H1 (cell line): ENCODE measurements at regions not wholly inside any gene's neighbourhood (a gene's known extent, or its start where the extent isn't known, plus 50 kb on each side); places are given as distances from the start of the nearest gene placed in this dataset.

Experiments
- CTCF ChIA-PET: fragments of 300-600 bp; sonication (Branson Sonifier 250); formaldehyde crosslinking; loops from one replicate; lab custom pipeline; 2021; ENCODE audit not compliant: partially characterized antibody; lab: Charles Lee
- POLR2A ChIA-PET: fragments of 300-600 bp; sonication (Branson Sonifier 250); formaldehyde crosslinking; loops from one replicate; lab custom pipeline; 2021; ENCODE audit warnings: inconsistent platforms; ENCODE audit not compliant: partially characterized antibody; lab: Charles Lee
- DNase-seq, 2 experiments: peaks; one replicate each; pipeline versions ENCODE4 v3.0.0 to v3.0.0-alpha.2; 2010 to 2022; ENCODE audit warnings: low spot score in 2 of 2, low read depth in 1 of 2, mixed read lengths in 1 of 2
- FAIRE-seq: peaks from 2 replicates; lab custom pipeline; 2011; peaks lifted over from hg19 to GRCh38; lab: Jason Lieb, UNC
- H2AFZ ChIP-seq: 2 replicates; pipeline ENCODE4 v1.8.1; 2012; ENCODE audit warnings: low read length, inconsistent platforms
- H2AK5ac ChIP-seq: 2 replicates; pipeline ENCODE4 v1.6.1; 2013; ENCODE audit warnings: low read depth, low read length
- H2BK120ac ChIP-seq: replicated peaks from 2 replicates; pipeline ENCODE3; 2013; ENCODE audit warnings: low read depth, low read length, inconsistent platforms
- H2BK12ac ChIP-seq: 2 replicates; pipeline ENCODE4 v1.6.1; 2013; ENCODE audit warnings: low read depth, low read length
- H2BK15ac ChIP-seq: 2 replicates; pipeline ENCODE4 v1.6.1; 2013; ENCODE audit warnings: low read length
- H2BK20ac ChIP-seq: 2 replicates; pipeline ENCODE4 v1.6.1; 2013; ENCODE audit warnings: low read length
- H2BK5ac ChIP-seq: 2 replicates; pipeline ENCODE4 v1.6.1; 2013; ENCODE audit warnings: low read depth, low read length
- H3K14ac ChIP-seq: 2 replicates; pipeline ENCODE4 v1.6.1; 2013; ENCODE audit warnings: inconsistent platforms; ENCODE audit not compliant: insufficient read length
- H3K18ac ChIP-seq: 2 replicates; pipeline ENCODE4 v1.6.1; 2013; ENCODE audit warnings: low read length; ENCODE audit errors: extremely low read depth
- H3K23ac ChIP-seq: 2 replicates; pipeline ENCODE4 v1.6.1; 2013; ENCODE audit warnings: inconsistent platforms; ENCODE audit not compliant: insufficient read length
- H3K23me2 ChIP-seq: 2 replicates; pipeline ENCODE4 v1.6.1; 2013; ENCODE audit warnings: low read depth, low read length
- H3K27ac ChIP-seq: 2 replicates; pipeline ENCODE4 v1.6.1; 2011; ENCODE audit warnings: low read depth, low read length, inconsistent platforms
- H3K27me3 ChIP-seq, 4 experiments: replicated peaks in 1 of 4; 1 replicate in 1 of 4; 2 replicates in 3 of 4; pipeline versions ENCODE4 v1.6.1 to v1.8.1; 2011 to 2013; ENCODE audit warnings: low read length in 3 of 4, mild to moderate bottlenecking in 3 of 4, inconsistent platforms in 2 of 4, mixed read lengths in 2 of 4, moderate library complexity in 1 of 4; ENCODE audit not compliant: control insufficient read depth in 3 of 4, insufficient read depth in 3 of 4; ENCODE audit errors: extremely low read depth in 1 of 4
- H3K36me3 ChIP-seq, 4 experiments: 2 replicates each; pipeline versions ENCODE4 v1.6.1 to v1.8.1; 2011 to 2013; ENCODE audit warnings: mild to moderate bottlenecking in 4 of 4, low read length in 3 of 4, moderate library complexity in 2 of 4, control low read depth in 1 of 4, inconsistent platforms in 1 of 4; ENCODE audit not compliant: insufficient read depth in 4 of 4, control insufficient read depth in 2 of 4
- H3K4ac ChIP-seq: replicated peaks from 2 replicates; pipeline ENCODE3; 2013; ENCODE audit warnings: low read length, low read depth, mixed read lengths, inconsistent platforms; ENCODE audit not compliant: insufficient read length
- H3K4me1 ChIP-seq, 4 experiments: replicated peaks in 1 of 4; 1 replicate in 1 of 4; 2 replicates in 3 of 4; pipeline versions ENCODE4 v1.6.1 to v1.8.1; 2011 to 2013; ENCODE audit warnings: low read length in 3 of 4, inconsistent platforms in 2 of 4, mixed read lengths in 1 of 4; ENCODE audit not compliant: insufficient read depth in 4 of 4, control insufficient read depth in 3 of 4
- H3K4me2 ChIP-seq, 2 experiments: 2 replicates each; pipeline versions ENCODE4 v1.6.1 to v1.8.1; 2011 to 2013; ENCODE audit warnings: low read depth in 2 of 2, low read length in 2 of 2, control low read depth in 1 of 2, inconsistent platforms in 1 of 2, mild to moderate bottlenecking in 1 of 2; ENCODE audit not compliant: insufficient read depth in 1 of 2
- H3K4me3 ChIP-seq, 4 experiments: fragments of 200-600, 300-600 bp in 1 of 4; sonication (generic), shearing (Covaris generic), sonication (Bioruptor Twin) in 1 of 4; 2 replicates each; pipeline versions ENCODE4 v1.5.1 to v1.8.1; 2011 to 2016; ENCODE audit warnings: low read length in 4 of 4, low read depth in 3 of 4, control low read depth in 2 of 4, inconsistent platforms in 2 of 4, mild to moderate bottlenecking in 2 of 4, mixed read lengths in 1 of 4, moderate library complexity in 1 of 4; ENCODE audit not compliant: insufficient read depth in 2 of 4; ENCODE audit errors: extremely low read depth in 1 of 4
- H3K56ac ChIP-seq: replicated peaks from 2 replicates; pipeline ENCODE3; 2013; ENCODE audit warnings: low read depth, mild to moderate bottlenecking, mixed read lengths, low read length, inconsistent platforms; ENCODE audit not compliant: insufficient read length
- H3K79me1 ChIP-seq: 2 replicates; pipeline ENCODE4 v1.6.1; 2013; ENCODE audit warnings: low read depth, low read length, control low read depth
- H3K79me2 ChIP-seq, 2 experiments: 2 replicates each; pipeline versions ENCODE4 v1.6.1 to v1.8.1; 2012 to 2013; ENCODE audit warnings: low read length in 2 of 2, mild to moderate bottlenecking in 2 of 2, inconsistent platforms in 1 of 2; ENCODE audit not compliant: insufficient read depth in 2 of 2, control insufficient read depth in 1 of 2
- H3K9ac ChIP-seq, 4 experiments: replicated peaks in 1 of 4; 1 replicate in 1 of 4; 2 replicates in 3 of 4; pipeline versions ENCODE4 v1.6.1 to v1.8.1; 2011 to 2013; ENCODE audit warnings: low read depth in 3 of 4, low read length in 3 of 4, control low read depth in 2 of 4, mild to moderate bottlenecking in 2 of 4, moderate library complexity in 2 of 4, inconsistent platforms in 1 of 4; ENCODE audit errors: extremely low read depth in 1 of 4
- H3K9me3 ChIP-seq, 2 experiments: 2 replicates each; pipeline versions ENCODE4 v1.6.1 to v1.8.1; 2012 to 2013; ENCODE audit warnings: mild to moderate bottlenecking in 2 of 2, moderate library complexity in 2 of 2, control low read depth in 1 of 2, inconsistent platforms in 1 of 2, low read depth in 1 of 2, low read length in 1 of 2, mixed read lengths in 1 of 2; ENCODE audit not compliant: insufficient read depth in 2 of 2
- H4K20me1 ChIP-seq, 2 experiments: replicated peaks in 1 of 2; 2 replicates each; pipeline versions ENCODE3 to v1.8.1; 2011 to 2013; ENCODE audit warnings: inconsistent platforms in 2 of 2, low read length in 2 of 2, mild to moderate bottlenecking in 1 of 2; ENCODE audit not compliant: insufficient read depth in 2 of 2, control insufficient read depth in 1 of 2
- H4K5ac ChIP-seq: 2 replicates; pipeline ENCODE4 v1.6.1; 2013; ENCODE audit warnings: low read length, low read depth, mixed read lengths, inconsistent platforms; ENCODE audit not compliant: insufficient read length
- H4K8ac ChIP-seq: 2 replicates; pipeline ENCODE4 v1.8.0; 2013; ENCODE audit warnings: mild to moderate bottlenecking, moderate library complexity, low read length, inconsistent platforms; ENCODE audit not compliant: insufficient read depth; ENCODE audit errors: extremely low read depth
- H4K91ac ChIP-seq: replicated peaks from 2 replicates; pipeline ENCODE3; 2013; ENCODE audit warnings: low read length, mixed read lengths, inconsistent platforms; ENCODE audit not compliant: insufficient read length
- CBX5 ChIP-seq: fragments of 300-800, 300-1000 bp; sonication (generic); IDR thresholded peaks from 2 replicates; pipeline ENCODE4 v1.7.1; 2016; ENCODE audit warnings: antibody characterized with exemption, low read length, low read depth
- EP300 ChIP-seq, 2 experiments: IDR thresholded peaks; 1 replicate in 1 of 2; 2 replicates in 1 of 2; pipeline ENCODE4 v1.6.1; 2011 to 2012; ENCODE audit warnings: low read depth in 2 of 2, low read length in 2 of 2, mild to moderate bottlenecking in 2 of 2, borderline replicate concordance in 1 of 2, inconsistent platforms in 1 of 2, moderate library complexity in 1 of 2
- JUN ChIP-seq: IDR thresholded peaks from 2 replicates; pipeline ENCODE4 v1.6.1; 2011; ENCODE audit warnings: low read depth, mild to moderate bottlenecking, improper control_type of control experiment, low read length
- PHF8 ChIP-seq: fragments of 200-600 bp; sonication (generic); conservative IDR thresholded peaks from 2 replicates; pipeline ENCODE4 v1.7.1; 2012; ENCODE audit warnings: low read depth, mild to moderate bottlenecking, inconsistent platforms, low read length, moderate library complexity
- POLR2AphosphoS5 ChIP-seq: IDR thresholded peaks from 2 replicates; pipeline ENCODE4 v1.6.1; 2011; ENCODE audit warnings: low read depth, low read length
- RAD21 ChIP-seq, 2 experiments: IDR thresholded peaks in 1 of 2; conservative IDR thresholded peaks in 1 of 2; 2 replicates each; pipeline ENCODE4 v1.6.1; 2011; ENCODE audit warnings: low read depth in 2 of 2, low read length in 2 of 2, improper control_type of control experiment in 1 of 2, inconsistent platforms in 1 of 2, mild to moderate bottlenecking in 1 of 2, moderate library complexity in 1 of 2
- RBBP5 ChIP-seq: IDR thresholded peaks from 2 replicates; pipeline ENCODE4 v1.7.1; 2012; ENCODE audit warnings: low read depth, mild to moderate bottlenecking, inconsistent platforms, low read length, moderate library complexity, borderline replicate concordance
- TCF12 ChIP-seq: IDR thresholded peaks from 2 replicates; pipeline ENCODE4 v1.6.1; 2011; ENCODE audit warnings: low read depth, mild to moderate bottlenecking, low read length
- WGBS, 2 experiments: shearing (Covaris generic) in 1 of 2; methylation state at CpG; one replicate each; pipeline versions ENCODE4 v1.1.6 to v1.1.7; 2013 to 2015; ENCODE audit warnings: low lambda C conversion rate in 2 of 2, mixed read lengths in 2 of 2, inconsistent platforms in 1 of 2, low coverage in 1 of 2, missing lambda C conversion rate in 1 of 2; ENCODE audit not compliant: insufficient replicate concordance in 2 of 2, insufficient coverage in 1 of 2, insufficient read length in 1 of 2; ENCODE audit errors: extremely low coverage in 1 of 2, missing lambda C conversion rate in 1 of 2; 5-methylcytosine and 5-hydroxymethylcytosine counted together
- TF ChIP-seq, protein P1 (sequence below): IDR thresholded peaks from 2 replicates; pipeline ENCODE4 v1.6.1; 2012; ENCODE audit warnings: low read length, inconsistent platforms
- TF ChIP-seq, protein P2 (sequence below), 3 experiments: IDR thresholded peaks; 1 replicate in 2 of 3; 2 replicates in 1 of 3; pipeline versions ENCODE4 v1.5.1 to v1.6.1; 2011; ENCODE audit warnings: low read length in 3 of 3, mild to moderate bottlenecking in 3 of 3, inconsistent platforms in 2 of 3, low read depth in 1 of 3, moderate library complexity in 1 of 3; ENCODE audit not compliant: insufficient read depth in 1 of 3; ENCODE audit errors: control extremely low read depth in 1 of 3

DNA sequence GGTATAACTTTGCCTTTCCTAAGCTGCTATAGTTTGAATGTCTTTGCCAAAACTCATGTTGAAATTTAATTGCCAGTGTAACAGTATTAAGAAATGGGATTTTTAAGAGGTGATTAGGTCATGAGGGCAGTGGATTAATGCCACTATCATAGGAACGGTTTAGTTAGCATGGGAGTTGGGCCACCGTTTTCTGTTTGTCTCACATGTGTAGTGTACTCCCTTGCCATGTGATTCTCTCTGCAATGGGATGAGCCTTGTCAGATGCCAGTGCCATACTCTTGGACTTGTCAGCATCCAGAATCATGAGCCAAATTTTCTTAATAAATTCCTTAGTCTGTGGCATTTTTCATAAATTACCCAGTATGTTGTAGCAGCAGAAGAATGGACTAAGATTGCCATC lies 388.9 kb upstream of the RGPD4 start:
- Histone ChIP-seq H3K23me2 (no peaks in the 10 kb centered on the region), H3K18ac (no peak overlapping the region), H2BK15ac (no peak overlapping the region), H3K79me1 (no peaks in the 10 kb centered on the region), H4K8ac (no peak overlapping the region), H2BK12ac (no peak overlapping the region), H4K5ac (no peak overlapping the region), H3K4me1 (no peaks in the 10 kb centered on the region), H4K20me1 (no peaks in the 10 kb centered on the region), H3K27me3 (no peaks in the 10 kb centered on the region), H2AK5ac (no peak overlapping the region), H3K56ac (no peak overlapping the region), H3K9ac (no peak overlapping the region), H3K27ac (no peak overlapping the region), H3K4me2 (no peak overlapping the region), H3K14ac (no peak overlapping the region), H2AFZ (no peak overlapping the region), H3K79me2 (no peaks in the 10 kb centered on the region), H3K9me3 (no peaks in the 10 kb centered on the region), H3K4ac (no peak overlapping the region), H2BK5ac (no peak overlapping the region), H3K4me3 (no peak overlapping the region), H3K36me3 (no peaks in the 10 kb centered on the region), H2BK20ac (no peak overlapping the region), H2BK120ac (no peak overlapping the region), H3K23ac (no peak overlapping the region), H4K91ac (no peak overlapping the region)
- ChIA-PET POLR2A (no interaction called here), CTCF (no interaction called here)
- WGBS, 2 experiments: 92% methylated on average over 2 of the region's 2 CpGs; no CpG with 5 or more reads in 1 of the 2 experiments
- FAIRE-seq (no peak), DNase-seq (no peak)
- no peak for TF ChIP-seq RBBP5
- no peak for TF ChIP-seq PHF8
- TF ChIP-seq, protein P1, sequence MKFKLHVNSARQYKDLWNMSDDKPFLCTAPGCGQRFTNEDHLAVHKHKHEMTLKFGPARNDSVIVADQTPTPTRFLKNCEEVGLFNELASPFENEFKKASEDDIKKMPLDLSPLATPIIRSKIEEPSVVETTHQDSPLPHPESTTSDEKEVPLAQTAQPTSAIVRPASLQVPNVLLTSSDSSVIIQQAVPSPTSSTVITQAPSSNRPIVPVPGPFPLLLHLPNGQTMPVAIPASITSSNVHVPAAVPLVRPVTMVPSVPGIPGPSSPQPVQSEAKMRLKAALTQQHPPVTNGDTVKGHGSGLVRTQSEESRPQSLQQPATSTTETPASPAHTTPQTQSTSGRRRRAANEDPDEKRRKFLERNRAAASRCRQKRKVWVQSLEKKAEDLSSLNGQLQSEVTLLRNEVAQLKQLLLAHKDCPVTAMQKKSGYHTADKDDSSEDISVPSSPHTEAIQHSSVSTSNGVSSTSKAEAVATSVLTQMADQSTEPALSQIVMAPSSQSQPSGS: no peak
- no peak for TF ChIP-seq EP300 (IDR thresholded peaks at IDR 0.05; ENCODE audit: borderline replicate concordance in 1 of 2, low read depth in 2 of 2, low read length in 2 of 2)
- TF ChIP-seq CBX5: no peak
- TF ChIP-seq RAD21 (IDR thresholded peaks at IDR 0.05 in 1 of 2, conservative IDR thresholded peaks at IDR 0.05 in 1 of 2; ENCODE audit: low read depth in 2 of 2, low read length in 2 of 2): no peak
- TF ChIP-seq, protein P2, sequence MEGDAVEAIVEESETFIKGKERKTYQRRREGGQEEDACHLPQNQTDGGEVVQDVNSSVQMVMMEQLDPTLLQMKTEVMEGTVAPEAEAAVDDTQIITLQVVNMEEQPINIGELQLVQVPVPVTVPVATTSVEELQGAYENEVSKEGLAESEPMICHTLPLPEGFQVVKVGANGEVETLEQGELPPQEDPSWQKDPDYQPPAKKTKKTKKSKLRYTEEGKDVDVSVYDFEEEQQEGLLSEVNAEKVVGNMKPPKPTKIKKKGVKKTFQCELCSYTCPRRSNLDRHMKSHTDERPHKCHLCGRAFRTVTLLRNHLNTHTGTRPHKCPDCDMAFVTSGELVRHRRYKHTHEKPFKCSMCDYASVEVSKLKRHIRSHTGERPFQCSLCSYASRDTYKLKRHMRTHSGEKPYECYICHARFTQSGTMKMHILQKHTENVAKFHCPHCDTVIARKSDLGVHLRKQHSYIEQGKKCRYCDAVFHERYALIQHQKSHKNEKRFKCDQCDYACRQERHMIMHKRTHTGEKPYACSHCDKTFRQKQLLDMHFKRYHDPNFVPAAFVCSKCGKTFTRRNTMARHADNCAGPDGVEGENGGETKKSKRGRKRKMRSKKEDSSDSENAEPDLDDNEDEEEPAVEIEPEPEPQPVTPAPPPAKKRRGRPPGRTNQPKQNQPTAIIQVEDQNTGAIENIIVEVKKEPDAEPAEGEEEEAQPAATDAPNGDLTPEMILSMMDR (IDR thresholded peaks at IDR 0.05; ENCODE audit: control extremely low read depth in 1 of 3, insufficient read depth in 1 of 3, low read depth in 1 of 3, low read length in 3 of 3): no peak
- no peak for TF ChIP-seq JUN
- TF ChIP-seq POLR2AphosphoS5: no peak
- no peak for TF ChIP-seq TCF12
